ENCODE measurements at regions not wholly inside any gene's neighbourhood (a gene's known extent, or its start where the extent isn't known, plus 50 kb on each side); places are given as distances from the start of the nearest gene placed in this dataset.
"Not testable (repeated sequence)": the region's sequence is repeated elsewhere in the genome, so short reads cannot be mapped to it uniquely, and the experiment has no call there.

- Histone ChIP-seq H3K4me3 (ENCODE audit: low read depth, low read length) (no peak overlapping the region), H3K4me1 (no peaks in the 10 kb centered on the region), H3K36me3 (ENCODE audit: control insufficient read depth, insufficient read depth, low read length) (no peaks in the 10 kb centered on the region), H3K27me3 (replicated peaks; ENCODE audit: control insufficient read depth, insufficient read depth, low read length) (no peaks in the 10 kb centered on the region), H3K9me3 (no peaks in the 10 kb centered on the region)
- BruUV-seq (replicated peaks), result no TSS peak
- no peak for TF ChIP-seq CTCF (IDR thresholded peaks at IDR 0.05; ENCODE audit: insufficient read depth in 1 of 2, low read depth in 1 of 2, low read length in 1 of 2, severe bottlenecking in 1 of 2, unreplicated experiment in 1 of 2)
- Mint-ChIP-seq H3K27ac (ENCODE audit: unreplicated experiment) (no peak overlapping the region), H3K36me3 (ENCODE audit: insufficient read depth, unreplicated experiment) (no peaks in the 10 kb centered on the region), H3K4me3 (ENCODE audit: unreplicated experiment) (no peak overlapping the region), H3K4me1 (ENCODE audit: low read depth, unreplicated experiment) (no peaks in the 10 kb centered on the region), H3K27me3 (ENCODE audit: insufficient read depth, unreplicated experiment) (peaks cover 3% of the 10 kb centered on the region), H3K9me3 (ENCODE audit: unreplicated experiment) (no peaks in the 10 kb centered on the region)
- ChIA-PET CTCF (no interaction called here), POLR2A (no interaction called here)
- intact Hi-C loops (cut with micrococcal nuclease; ENCODE audit: unreplicated experiment), result no loop called here
- DNase-seq, result no peak
Measured at GRCh38 chr1:30660241-30660640, 63.1 kb downstream of the MATN1 start.

GRCh38 chr1:30659702-30660101 lies 63.7 kb downstream of the MATN1 start:
- no peak overlapping the region for H3K4me3 Mint-ChIP-seq (ENCODE audit: unreplicated experiment)
- Histone ChIP-seq H3K9me3 (no peaks in the 10 kb centered on the region), H3K4me3 (ENCODE audit: low read depth, low read length) (no peak overlapping the region), H3K4me1 (no peaks in the 10 kb centered on the region), H3K36me3 (ENCODE audit: control insufficient read depth, insufficient read depth, low read length) (no peaks in the 10 kb centered on the region), H3K27me3 (replicated peaks; ENCODE audit: control insufficient read depth, insufficient read depth, low read length) (no peaks in the 10 kb centered on the region)
- no TSS peak for BruUV-seq (replicated peaks)
- H3K4me1 Mint-ChIP-seq (ENCODE audit: low read depth, unreplicated experiment), result no peaks in the 10 kb centered on the region
- H3K27me3 Mint-ChIP-seq (ENCODE audit: insufficient read depth, unreplicated experiment), result peaks cover 3% of the 10 kb centered on the region
- POLR2A ChIA-PET, result no interaction called here
- H3K27ac Mint-ChIP-seq (ENCODE audit: unreplicated experiment), result no peak overlapping the region
- DNase-seq, result no peak
- H3K36me3 Mint-ChIP-seq (ENCODE audit: insufficient read depth, unreplicated experiment), result no peaks in the 10 kb centered on the region
- no peak for TF ChIP-seq CTCF (IDR thresholded peaks at IDR 0.05; ENCODE audit: insufficient read depth in 1 of 2, low read depth in 1 of 2, low read length in 1 of 2, severe bottlenecking in 1 of 2, unreplicated experiment in 1 of 2)
- CTCF ChIA-PET, result no interaction called here
- intact Hi-C loops (cut with micrococcal nuclease; ENCODE audit: unreplicated experiment), result no loop called here
- no peaks in the 10 kb centered on the region for H3K9me3 Mint-ChIP-seq (ENCODE audit: unreplicated experiment)

GRCh38 chr1:30658375-30658774 lies 65.0 kb downstream of the MATN1 start:
- H3K9me3 Mint-ChIP-seq (ENCODE audit: unreplicated experiment); H3K27me3 ChIP-seq (replicated peaks; ENCODE audit: control insufficient read depth, insufficient read depth, low read length); DNase-seq; H3K4me3 ChIP-seq (ENCODE audit: low read depth, low read length); H3K27me3 Mint-ChIP-seq (ENCODE audit: insufficient read depth, unreplicated experiment); H3K27ac Mint-ChIP-seq (ENCODE audit: unreplicated experiment); H3K9me3 ChIP-seq; H3K36me3 ChIP-seq (ENCODE audit: control insufficient read depth, insufficient read depth, low read length); H3K4me1 ChIP-seq; BruUV-seq (replicated peaks); POLR2A ChIA-PET; intact Hi-C loops (cut with micrococcal nuclease; ENCODE audit: unreplicated experiment); H3K36me3 Mint-ChIP-seq (ENCODE audit: insufficient read depth, unreplicated experiment); CTCF ChIA-PET; H3K4me1 Mint-ChIP-seq (ENCODE audit: low read depth, unreplicated experiment); H3K4me3 Mint-ChIP-seq (ENCODE audit: unreplicated experiment): not testable (repeated sequence)

GRCh38 chr1:30658014-30658336 lies 65.4 kb downstream of the MATN1 start:
- Mint-ChIP-seq H3K4me3 (ENCODE audit: unreplicated experiment) (no peak overlapping the region), H3K9me3 (ENCODE audit: unreplicated experiment) (no peaks in the 10 kb centered on the region), H3K27ac (ENCODE audit: unreplicated experiment) (no peak overlapping the region), H3K4me1 (ENCODE audit: low read depth, unreplicated experiment) (no peaks in the 10 kb centered on the region), H3K27me3 (ENCODE audit: insufficient read depth, unreplicated experiment) (peaks cover 3% of the 10 kb centered on the region), H3K36me3 (ENCODE audit: insufficient read depth, unreplicated experiment) (no peaks in the 10 kb centered on the region)
- Histone ChIP-seq H3K4me1 (no peaks in the 10 kb centered on the region), H3K4me3 (ENCODE audit: low read depth, low read length) (no peak overlapping the region), H3K27me3 (replicated peaks; ENCODE audit: control insufficient read depth, insufficient read depth, low read length) (no peaks in the 10 kb centered on the region), H3K36me3 (ENCODE audit: control insufficient read depth, insufficient read depth, low read length) (no peaks in the 10 kb centered on the region), H3K9me3 (no peaks in the 10 kb centered on the region)
- BruUV-seq (replicated peaks), result no TSS peak
- POLR2A ChIA-PET, result no interaction called here
- CTCF ChIA-PET, result no interaction called here
- TF ChIP-seq CTCF (IDR thresholded peaks at IDR 0.05; ENCODE audit: insufficient read depth in 1 of 2, low read depth in 1 of 2, low read length in 1 of 2, severe bottlenecking in 1 of 2, unreplicated experiment in 1 of 2), result no peak
- intact Hi-C loops (cut with micrococcal nuclease; ENCODE audit: unreplicated experiment), result no loop called here
- DNase-seq, result no peak
